Liver (tissue), 8 donors: ENCODE measurements at regions not wholly inside any gene's neighbourhood (a gene's known extent, or its start where the extent isn't known, plus 50 kb on each side); places are given as distances from the start of the nearest gene placed in this dataset.

ENCODE experiments used
- DNase-seq: peaks from one replicate; pipeline ENCODE4 v3.0.0-alpha.2; 2017; ENCODE audit warnings: low spot score
- H3K27ac ChIP-seq, 2 donors: one replicate each; pipeline ENCODE4 v1.7.0; 2013; ENCODE audit warnings: inconsistent platforms in 2 of 2, low read length in 2 of 2, control low read depth in 1 of 2, low read depth in 1 of 2, mild to moderate bottlenecking in 1 of 2
- H3K27me3 ChIP-seq, 4 donors: one replicate each; pipeline versions ENCODE4 v1.6.1 to v1.7.0; 2013; ENCODE audit warnings: low read length in 3 of 4, inconsistent platforms in 1 of 4, mild to moderate bottlenecking in 1 of 4, moderate library complexity in 1 of 4; ENCODE audit not compliant: control insufficient read depth in 4 of 4, insufficient read depth in 4 of 4
- H3K36me3 ChIP-seq, 4 donors: one replicate each; pipeline versions ENCODE4 v1.6.1 to v1.7.0; 2013; ENCODE audit warnings: low read length in 3 of 4, mild to moderate bottlenecking in 3 of 4, low read depth in 1 of 4, moderate library complexity in 1 of 4; ENCODE audit not compliant: control insufficient read depth in 4 of 4, insufficient read depth in 3 of 4
- H3K4me1 ChIP-seq, 4 donors: one replicate each; pipeline versions ENCODE4 v1.6.1 to v1.7.0; 2013; ENCODE audit warnings: low read length in 3 of 4, mild to moderate bottlenecking in 3 of 4, moderate library complexity in 1 of 4; ENCODE audit not compliant: control insufficient read depth in 4 of 4, insufficient read depth in 4 of 4
- H3K4me3 ChIP-seq, 3 donors: one replicate each; pipeline versions ENCODE4 v1.6.1 to v1.7.0; 2013; ENCODE audit warnings: low read length in 3 of 3, control low read depth in 1 of 3, low read depth in 1 of 3, mild to moderate bottlenecking in 1 of 3
- H3K9ac ChIP-seq, 2 donors: one replicate each; pipeline ENCODE4 v1.7.0; 2013; ENCODE audit warnings: low read length in 2 of 2, mild to moderate bottlenecking in 2 of 2, moderate library complexity in 2 of 2, control low read depth in 1 of 2, low read depth in 1 of 2
- H3K9me3 ChIP-seq, 4 donors: one replicate each; pipeline versions ENCODE4 v1.6.1 to v1.7.0; 2013; ENCODE audit warnings: low read length in 3 of 4; ENCODE audit not compliant: control insufficient read depth in 4 of 4
- ATF3 ChIP-seq: IDR thresholded peaks from 2 replicates; pipeline ENCODE4 v1.6.1; 2016; ENCODE audit warnings: antibody characterized with exemption
- CTCF ChIP-seq: fragments of 150-350 bp; IDR thresholded peaks from 2 replicates; pipeline ENCODE4 v1.5.1; 2017; ENCODE audit warnings: improper control_type of control experiment, low read depth, low read length; ENCODE audit not compliant: missing input control
- EGR1 ChIP-seq, 2 donors: IDR thresholded peaks; 2 replicates each; pipeline ENCODE4 v1.6.1; 2016 to 2018; ENCODE audit warnings: antibody characterized with exemption in 2 of 2, low read depth in 2 of 2
- FOXA1 ChIP-seq: IDR thresholded peaks from 2 replicates; pipeline ENCODE4 v1.6.1; 2016; ENCODE audit warnings: antibody characterized with exemption
- FOXA2 ChIP-seq: IDR thresholded peaks from 2 replicates; pipeline ENCODE4 v1.6.1; 2016; ENCODE audit warnings: antibody characterized with exemption
- HNF4A ChIP-seq, 2 donors: conservative IDR thresholded peaks; 2 replicates each; pipeline ENCODE4 v1.6.1; 2016; ENCODE audit warnings: antibody characterized with exemption in 2 of 2, mild to moderate bottlenecking in 2 of 2
- HNF4G ChIP-seq: IDR thresholded peaks from 2 replicates; pipeline ENCODE4 v1.6.1; 2016; ENCODE audit warnings: antibody characterized with exemption
- JUND ChIP-seq, 2 donors: IDR thresholded peaks; 2 replicates each; pipeline ENCODE4 v1.6.1; 2016; ENCODE audit warnings: antibody characterized with exemption in 2 of 2
- MAX ChIP-seq: IDR thresholded peaks from 2 replicates; pipeline ENCODE4 v1.6.1; 2016; ENCODE audit warnings: antibody characterized with exemption
- NR2F2 ChIP-seq: IDR thresholded peaks from 2 replicates; pipeline ENCODE4 v1.6.1; 2016; ENCODE audit warnings: antibody characterized with exemption
- RAD21 ChIP-seq, 2 donors: IDR thresholded peaks; 2 replicates each; pipeline ENCODE4 v1.6.1; 2016; ENCODE audit warnings: antibody characterized with exemption in 2 of 2, mild to moderate bottlenecking in 2 of 2
- REST ChIP-seq: IDR thresholded peaks from 2 replicates; pipeline ENCODE4 v1.6.1; 2016; ENCODE audit warnings: antibody characterized with exemption, mild to moderate bottlenecking
- RXRA ChIP-seq, 2 donors: IDR thresholded peaks; 2 replicates each; pipeline ENCODE4 v1.6.1; 2017 to 2018; ENCODE audit warnings: antibody characterized with exemption in 2 of 2, mild to moderate bottlenecking in 1 of 2
- SP1 ChIP-seq: IDR thresholded peaks from 2 replicates; pipeline ENCODE4 v1.6.1; 2018; ENCODE audit warnings: antibody characterized with exemption, mild to moderate bottlenecking
- TAF1 ChIP-seq: conservative IDR thresholded peaks from 2 replicates; pipeline ENCODE4 v1.6.1; 2016; ENCODE audit warnings: antibody characterized with exemption, mild to moderate bottlenecking
- YY1 ChIP-seq: IDR thresholded peaks from 2 replicates; pipeline ENCODE4 v1.6.1; 2016; ENCODE audit warnings: antibody characterized with exemption, mild to moderate bottlenecking
- ZBTB33 ChIP-seq: IDR thresholded peaks from 2 replicates; pipeline ENCODE4 v1.6.1; 2016; ENCODE audit warnings: antibody characterized with exemption
- WGBS: extraction: QIAGEN DNeasy Blood & Tissue Kit; methylation state at CpG from one replicate; pipeline ENCODE4 v1.1.7; 2013; 5-methylcytosine and 5-hydroxymethylcytosine counted together
- donor health status: healthy.
- donor health status: healthy.
- donor health status: healthy.
- donor health status: healthy.
- donor health status: healthy.

- Histone ChIP-seq H3K27ac (no peak overlapping the region), H3K36me3 (no peaks in the 10 kb centered on the region), H3K27me3 (peaks cover 0 to 3% (median 0%) of the 10 kb centered on the region in 4 donors), H3K4me1 (no peaks in the 10 kb centered on the region), H3K9me3 (no peaks in the 10 kb centered on the region), H3K9ac (no peak overlapping the region), H3K4me3 (no peak overlapping the region)
- DNase-seq: no peak
- peak; percentile 69 to 74 for TF ChIP-seq RAD21 (IDR thresholded peaks at IDR 0.05)
- TF ChIP-seq CTCF: peak; percentile 42
- no peak for TF ChIP-seq FOXA2
- TF ChIP-seq TAF1: no peak
- WGBS: 20% methylated on average over 3 of the region's 3 CpGs
Measured at GRCh38 chr6:120378582-120379220, 955.6 kb downstream of the TBC1D32 start.

- Histone ChIP-seq H3K9ac (no peak overlapping the region), H3K4me1 (no peaks in the 10 kb centered on the region), H3K4me3 (no peak overlapping the region), H3K9me3 (no peaks in the 10 kb centered on the region), H3K27ac (no peak overlapping the region), H3K27me3 (peaks cover 0 to 3% (median 0%) of the 10 kb centered on the region in 4 donors), H3K36me3 (no peaks in the 10 kb centered on the region)
- DNase-seq: no peak
- TF ChIP-seq RXRA (IDR thresholded peaks at IDR 0.05) (no peak), HNF4A (conservative IDR thresholded peaks at IDR 0.05) (no peak), CTCF (no peak), JUND (IDR thresholded peaks at IDR 0.05) (no peak), HNF4G (no peak), NR2F2 (no peak), SP1 (no peak), YY1 (no peak), RAD21 (IDR thresholded peaks at IDR 0.05) (no peak), REST (no peak), EGR1 (IDR thresholded peaks at IDR 0.05; ENCODE audit: low read depth in 2 of 2) (no peak), MAX (no peak), FOXA1 (no peak), TAF1 (no peak), ATF3 (no peak), ZBTB33 (no peak), FOXA2 (no peak)
- 59% methylated on average over 2 of the region's 2 CpGs for WGBS
Measured at GRCh38 chr6:120373185-120373584, 961.1 kb downstream of the TBC1D32 start.
